GM18498 (cell line): ENCODE measurements at regions not wholly inside any gene's neighbourhood (a gene's known extent, or its start where the extent isn't known, plus 50 kb on each side); places are given as distances from the start of the nearest gene placed in this dataset.

Experiments
- ATAC-seq: cut with Tn5 transposase; IDR thresholded peaks from one replicate; pipeline ENCODE4 v1.9.1; 2021; ENCODE audit warnings: mild to moderate bottlenecking, moderate library complexity; ENCODE audit not compliant: unreplicated experiment

- ATAC-seq, result no peak
These were observed 150.1 kb upstream of the MPDZ start for GRCh38 chr9:13429301-13430190.

GRCh38 chr9:13428766-13429165 is 149.3 kb upstream of the MPDZ start:
- no peak for ATAC-seq

DNA sequence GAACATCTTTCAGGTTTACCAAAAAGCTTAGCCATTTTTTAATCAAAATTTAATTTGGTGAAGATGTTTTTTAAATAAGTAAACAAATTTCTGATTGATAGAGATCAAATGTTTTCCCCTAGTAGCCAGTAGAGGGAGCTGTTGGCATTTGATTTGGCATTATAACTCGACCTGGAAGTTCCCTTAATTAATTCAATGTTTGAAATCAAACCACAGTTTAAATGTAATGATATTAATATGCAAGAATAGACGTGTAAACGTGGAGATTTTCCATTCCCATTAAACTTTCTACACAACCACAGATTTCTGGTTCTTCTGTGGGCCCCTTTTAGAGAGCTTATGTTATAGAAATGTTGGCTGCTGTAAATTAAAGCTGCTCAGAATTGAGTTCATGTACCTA is 148.1 kb upstream of the MPDZ start:
- no peak for ATAC-seq

DNA sequence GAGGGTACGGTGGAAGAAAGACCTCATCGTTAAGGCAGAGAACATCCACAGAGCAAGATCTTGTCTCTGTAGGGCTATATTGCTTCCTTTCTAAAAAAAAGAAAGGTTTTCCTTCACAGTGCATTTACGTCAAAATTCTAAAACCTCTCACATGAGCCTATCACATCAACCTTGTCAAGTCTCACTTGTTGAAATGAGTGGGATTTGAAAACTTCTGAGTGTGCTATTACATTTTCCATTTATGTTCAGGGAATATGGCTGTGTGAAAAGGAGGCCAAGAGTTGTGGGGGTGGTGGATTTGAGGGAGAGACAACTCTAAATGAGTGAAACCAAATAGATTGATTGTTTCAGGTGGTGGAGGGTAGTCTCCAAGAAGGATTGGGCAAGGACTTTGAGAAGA is 147.1 kb upstream of the MPDZ start:
- ATAC-seq, result no peak

- no peak for ATAC-seq
These were observed 145.4 kb upstream of the MPDZ start for GRCh38 chr9:13424872-13425271.

- ATAC-seq, result no peak
These were observed 144.7 kb upstream of the MPDZ start for GRCh38 chr9:13424204-13424603.

DNA sequence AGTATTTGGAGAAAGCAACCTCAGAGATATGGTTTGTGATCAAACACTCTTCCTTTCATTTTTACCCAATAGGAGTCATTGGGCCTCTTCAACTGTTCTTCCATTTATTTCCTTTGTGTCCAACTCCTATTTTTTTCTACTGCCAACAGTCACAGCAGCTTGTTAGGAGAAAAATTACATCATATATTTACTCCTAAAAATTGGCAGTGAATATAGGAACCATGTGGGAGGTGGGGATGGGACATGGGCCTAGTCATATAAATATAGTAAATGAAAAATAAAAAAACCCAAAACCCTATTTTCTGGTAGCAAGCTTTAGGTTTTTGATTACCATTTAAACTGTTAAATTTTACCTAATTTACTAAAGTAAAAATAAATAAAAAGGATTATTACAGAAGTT is 134.9 kb upstream of the MPDZ start:
- no peak for ATAC-seq

DNA sequence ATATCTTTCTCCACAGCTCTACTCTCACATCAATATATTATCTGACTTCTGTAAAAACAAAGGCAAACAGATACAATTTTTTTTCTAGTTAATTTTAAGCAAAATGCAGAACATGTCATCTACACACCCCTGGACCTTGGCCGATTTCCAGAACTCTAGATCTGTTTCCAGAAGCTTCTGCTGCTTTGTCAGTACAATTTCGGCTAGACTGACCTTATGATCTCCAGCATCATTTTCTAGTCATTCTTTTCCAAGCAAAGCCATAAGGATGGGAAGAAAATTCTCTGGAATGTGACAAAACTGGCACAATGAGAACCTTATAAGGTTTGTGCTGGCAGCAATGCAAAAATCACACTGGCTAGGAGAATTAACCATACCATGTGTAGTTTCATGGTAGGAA is 132.8 kb upstream of the MPDZ start:
- ATAC-seq, result no peak

DNA sequence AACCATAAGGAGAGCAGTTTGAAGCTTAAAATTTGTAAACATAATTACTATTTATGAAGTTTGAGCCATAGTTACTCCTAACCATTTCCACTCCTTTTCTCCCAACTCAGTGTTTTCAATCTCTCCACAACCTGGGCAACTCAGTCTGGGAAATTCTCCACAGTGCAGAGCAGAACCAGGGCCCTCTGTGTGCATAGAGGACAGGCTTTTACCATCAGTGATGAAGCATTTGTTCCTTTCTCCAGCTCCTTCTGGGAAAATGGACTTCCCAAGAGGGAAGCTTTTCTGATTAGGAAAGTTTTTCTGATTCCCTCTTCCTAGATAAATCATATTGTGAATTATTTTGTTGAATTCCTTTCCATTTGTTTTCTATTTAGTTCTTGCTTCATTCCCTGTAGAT is 132.3 kb upstream of the MPDZ start:
- no peak for ATAC-seq

GRCh38 chr9:13410566-13411031 is 131.1 kb upstream of the MPDZ start:
- no peak for ATAC-seq

- no peak for ATAC-seq
These were observed 118.2 kb upstream of the MPDZ start for GRCh38 chr9:13397661-13398060.

DNA sequence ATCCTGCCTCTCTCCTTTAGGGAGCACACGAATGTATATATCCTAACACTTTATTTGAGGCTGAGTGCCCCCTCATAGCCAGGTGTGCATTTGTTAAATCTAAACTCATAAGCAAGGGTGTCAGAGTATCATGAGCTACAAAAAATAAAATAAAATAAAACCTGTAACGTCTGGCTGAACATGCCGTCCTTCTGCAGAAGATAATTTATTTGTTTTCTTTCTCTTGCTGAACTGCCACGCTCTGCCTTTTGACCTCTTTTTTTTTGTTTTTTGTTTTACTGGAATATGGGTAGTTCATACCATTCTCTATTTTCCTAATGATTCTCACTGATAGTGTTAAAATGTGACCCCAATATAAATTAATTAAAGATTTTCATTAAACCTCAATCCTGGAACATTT is 117.7 kb upstream of the MPDZ start:
- ATAC-seq, result no peak

GRCh38 chr9:13396418-13396817 is 116.9 kb upstream of the MPDZ start:
- no peak for ATAC-seq

GRCh38 chr9:13395156-13395555 is 115.7 kb upstream of the MPDZ start:
- ATAC-seq, result no peak

- no peak for ATAC-seq
These were observed 108.7 kb upstream of the MPDZ start for GRCh38 chr9:13388157-13388556.

DNA sequence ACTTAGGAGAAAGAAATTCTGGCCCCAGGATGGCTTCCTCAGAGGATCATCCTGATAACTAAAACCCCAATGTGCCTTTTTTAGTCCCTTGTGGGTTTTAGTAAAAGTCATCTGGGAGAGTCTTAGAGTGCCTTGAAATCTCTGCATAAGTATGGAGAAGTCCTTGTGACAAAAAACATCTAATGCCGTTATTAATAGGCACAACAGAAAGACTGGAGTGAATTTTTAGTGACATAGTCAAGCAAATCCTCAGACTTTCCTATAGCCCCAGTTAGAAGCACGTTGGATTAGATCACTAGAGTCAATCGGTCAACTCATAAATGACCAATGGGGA is 108.2 kb upstream of the MPDZ start:
- no peak for ATAC-seq

DNA sequence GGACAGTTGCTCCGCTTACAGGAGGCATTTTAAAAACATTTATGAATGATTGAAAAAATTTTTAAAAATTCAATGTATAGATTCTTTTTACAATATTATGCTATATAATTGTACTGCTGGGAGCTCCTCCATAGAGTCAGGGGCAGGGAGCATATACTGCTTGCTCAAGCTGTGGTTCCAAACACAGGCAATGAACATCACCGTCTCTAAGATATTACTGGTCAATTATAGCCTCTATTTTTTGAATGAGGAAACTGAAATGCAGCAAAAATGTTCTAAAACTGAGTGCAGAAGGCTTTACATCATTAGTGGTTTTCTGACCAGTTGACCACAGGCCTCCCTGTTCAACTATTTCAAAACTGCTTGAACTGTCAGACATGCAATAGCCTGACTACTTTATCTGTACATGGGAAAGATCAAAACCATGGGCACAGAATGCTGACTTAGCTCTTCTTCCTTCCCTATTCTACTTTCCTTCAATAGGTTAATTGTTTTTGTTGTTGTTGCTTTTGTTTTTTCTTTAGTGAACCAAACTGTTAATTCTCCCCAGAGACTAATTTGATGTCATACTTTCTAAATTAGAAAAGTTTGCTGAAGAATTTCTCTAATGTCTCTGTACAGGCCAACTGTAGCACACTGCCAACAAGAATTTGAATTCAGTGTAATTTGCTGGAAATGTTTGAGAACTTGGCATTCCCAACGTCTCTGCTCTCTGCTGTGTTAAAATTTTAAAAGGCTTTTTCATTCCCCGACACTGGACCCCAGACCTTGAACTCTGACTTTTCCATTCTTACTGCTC is 107.6 kb upstream of the MPDZ start:
- no peak for ATAC-seq

GRCh38 chr9:13386316-13386715 is 106.8 kb upstream of the MPDZ start:
- no peak for ATAC-seq

DNA sequence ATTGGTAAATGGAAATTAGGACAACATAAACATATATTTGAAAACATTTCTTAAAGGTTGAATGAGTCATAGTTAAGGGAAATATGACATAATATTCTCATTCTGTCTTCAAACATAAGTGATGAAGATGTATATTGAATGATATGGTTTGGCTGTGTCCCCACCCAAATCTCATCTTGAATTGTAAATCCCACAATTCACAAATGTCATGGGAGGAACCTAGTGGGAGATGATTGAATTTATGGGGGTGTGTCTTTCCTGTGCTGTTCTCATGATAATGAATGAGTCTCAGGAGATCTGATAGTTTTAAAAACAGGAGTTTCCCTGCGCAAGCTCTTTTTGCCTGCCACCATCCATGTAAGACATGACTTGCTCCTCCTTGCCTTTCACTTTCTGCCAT is 104.4 kb upstream of the MPDZ start:
- no peak for ATAC-seq

- ATAC-seq, result no peak
These were observed 103.7 kb upstream of the MPDZ start for GRCh38 chr9:13383216-13383615.

DNA sequence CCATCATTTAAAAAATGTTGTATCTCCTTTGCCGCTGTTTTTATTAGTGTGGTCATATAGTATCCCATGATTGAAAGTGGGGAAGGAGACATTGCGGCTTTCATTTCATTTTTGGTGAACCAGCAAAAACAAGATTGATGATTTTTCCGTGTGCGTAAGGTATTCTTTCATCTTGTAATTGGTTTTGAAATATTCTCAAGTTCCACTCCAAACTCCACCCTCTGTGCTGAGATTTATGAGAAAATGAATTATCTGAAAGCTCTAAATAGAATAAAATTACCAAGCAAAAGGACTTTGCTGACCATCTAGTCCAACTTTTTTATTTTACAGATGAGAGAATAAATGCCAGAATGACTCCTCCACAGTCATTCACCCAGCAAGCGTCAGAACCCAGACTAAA is 103.1 kb upstream of the MPDZ start:
- no peak for ATAC-seq

- ATAC-seq, result no peak
These were observed 101.4 kb upstream of the MPDZ start for GRCh38 chr9:13380903-13381302.
